Ovary (tissue), 3 donors: ENCODE measurements at regions not wholly inside any gene's neighbourhood (a gene's known extent, or its start where the extent isn't known, plus 50 kb on each side); places are given as distances from the start of the nearest gene placed in this dataset.

Experiments used
- CTCF ChIP-seq, 3 donors: fragments of 450-650 bp in 2 of 3; fragments of 200-600 bp in 1 of 3; IDR thresholded peaks; one replicate each; pipeline versions ENCODE4 v1.5.1 to v1.8.0; 2016 to 2022; ENCODE audit warnings: antibody characterized with exemption in 3 of 3, mild to moderate bottlenecking in 1 of 3
- POLR2A ChIP-seq: fragments of 450-650 bp; IDR thresholded peaks from one replicate; pipeline ENCODE4 v1.6.1; 2017; ENCODE audit warnings: antibody characterized with exemption, mild to moderate bottlenecking, moderate library complexity
- donor health status: DM: no; HTN: no; CAD: no.

GRCh38 chr11:128130052-128130451 is 457.3 kb downstream of the ETS1 start:
- TF ChIP-seq CTCF (IDR thresholded peaks at IDR 0.05): no peak
- TF ChIP-seq POLR2A: no peak
